Transverse colon (tissue), 4 donors: ENCODE measurements at regions not wholly inside any gene's neighbourhood (a gene's known extent, or its start where the extent isn't known, plus 50 kb on each side); places are given as distances from the start of the nearest gene placed in this dataset.

Experiments
- DNase-seq: peaks from one replicate; pipeline ENCODE4 v3.0.0-alpha.2; 2019
- H3K27ac ChIP-seq, 4 donors: fragments of 200-600 bp; sonication (generic); 2 replicates each; pipeline ENCODE4 v1.5.1; 2016 to 2018; ENCODE audit warnings: inconsistent platforms in 4 of 4
- H3K27me3 ChIP-seq: fragments of 200-600 bp; sonication (generic); 2 replicates; pipeline ENCODE4 v1.5.1; 2017; ENCODE audit warnings: inconsistent platforms
- H3K36me3 ChIP-seq, 4 donors: fragments of 200-600 bp; sonication (generic); 2 replicates each; pipeline ENCODE4 v1.5.1; 2017 to 2019; ENCODE audit warnings: inconsistent platforms in 4 of 4
- H3K4me1 ChIP-seq, 4 donors: fragments of 200-600 bp; sonication (generic); 2 replicates each; pipeline ENCODE4 v1.5.1; 2017 to 2020; ENCODE audit warnings: inconsistent platforms in 4 of 4
- H3K4me3 ChIP-seq, 4 donors: fragments of 200-600 bp; sonication (generic); 1 replicate in 1 of 4; 2 replicates in 3 of 4; pipeline versions ENCODE4 v1.5.1 to v1.6.1; 2017 to 2019; ENCODE audit warnings: inconsistent platforms in 4 of 4
- H3K9me3 ChIP-seq, 2 donors: fragments of 200-600 bp; sonication (generic); 2 replicates each; pipeline ENCODE4 v1.5.1; 2017 to 2019; ENCODE audit warnings: inconsistent platforms in 2 of 2
- CTCF ChIP-seq, 5 experiments: fragments of 200-600 bp in 3 of 5; fragments of 450-650 bp in 2 of 5; sonication (generic) in 3 of 5; IDR thresholded peaks; 1 replicate in 2 of 5; 2 replicates in 3 of 5; pipeline ENCODE4 v1.5.1; 2016 to 2017; ENCODE audit warnings: antibody characterized with exemption in 5 of 5, inconsistent platforms in 3 of 5, mild to moderate bottlenecking in 2 of 5, moderate library complexity in 1 of 5
- EP300 ChIP-seq: sonication (generic); formaldehyde crosslinking; IDR thresholded peaks from one replicate; pipeline ENCODE4 v1.6.1; 2017; ENCODE audit warnings: antibody characterized with exemption, low read depth
- POLR2A ChIP-seq: fragments of 450-650 bp; IDR thresholded peaks from one replicate; pipeline ENCODE4 v1.6.1; 2016; ENCODE audit warnings: antibody characterized with exemption, mild to moderate bottlenecking, moderate library complexity
- POLR2AphosphoS5 ChIP-seq, 3 donors: sonication (generic); formaldehyde crosslinking; IDR thresholded peaks; one replicate each; pipeline ENCODE4 v1.6.1; 2016; ENCODE audit warnings: antibody characterized with exemption in 3 of 3
- WGBS, 2 donors: methylation state at CpG; one replicate each; pipeline ENCODE4 v1.1.5; 2018; ENCODE audit warnings: low coverage in 1 of 2; 5-methylcytosine and 5-hydroxymethylcytosine counted together
- in situ Hi-C, 4 donors: fragments of 200-750 bp; cut with MboI; loops; one replicate each; pipeline versions ENCODE4 v1.15.0 to v1.15.1; 2017; ENCODE audit warnings: low sequenced_read_pairs in 3 of 4, low pct_ligation_motif_present in 1 of 4, low pct_unique_long_range_greater_than_20kb in 1 of 4
- intact Hi-C: fragments of 100-400 bp; cut with DNase I; formaldehyde crosslinking; loops from one replicate; pipeline ENCODE4 v1.15.1; 2023; ENCODE audit warnings: low total_unique reads

GRCh38 chr18:4641771-4642368 is 186.8 kb upstream of the DLGAP1 start:
- Histone ChIP-seq H3K4me3 (no peak overlapping the region), H3K27me3 (no peaks in the 10 kb centered on the region), H3K9me3 (no peaks in the 10 kb centered on the region), H3K36me3 (no peaks in the 10 kb centered on the region), H3K27ac (no peak overlapping the region), H3K4me1 (no peaks in the 10 kb centered on the region)
- no peak for TF ChIP-seq EP300
- TF ChIP-seq POLR2AphosphoS5 (IDR thresholded peaks at IDR 0.05), result no peak
- TF ChIP-seq CTCF (IDR thresholded peaks at IDR 0.05), result no peak
- no peak for TF ChIP-seq POLR2A
- intact Hi-C loops (no loop called here), in situ Hi-C loops (no loop called here)
- DNase-seq, result no peak
- 75 to 83% methylated on average over 2 to 5 of the region's 5 CpGs for WGBS, 2 donors

GRCh38 chr18:4640349-4641012 is 185.4 kb upstream of the DLGAP1 start:
- TF ChIP-seq POLR2A (no peak), CTCF (IDR thresholded peaks at IDR 0.05) (no peak), EP300 (no peak), POLR2AphosphoS5 (IDR thresholded peaks at IDR 0.05) (no peak)
- in situ Hi-C loops (no loop called here), intact Hi-C loops (no loop called here)
- no peak for DNase-seq
- no peak overlapping the region for H3K27ac ChIP-seq
- no peaks in the 10 kb centered on the region for H3K27me3 ChIP-seq
- H3K4me3 ChIP-seq, result no peak overlapping the region
- no peaks in the 10 kb centered on the region for H3K9me3 ChIP-seq
- 66 to 68% methylated on average over 3 of the region's 3 CpGs for WGBS, 2 donors
- H3K36me3 ChIP-seq, result no peaks in the 10 kb centered on the region
- no peaks in the 10 kb centered on the region for H3K4me1 ChIP-seq

GRCh38 chr18:4639628-4640310 is 184.7 kb upstream of the DLGAP1 start:
- Histone ChIP-seq H3K36me3 (no peaks in the 10 kb centered on the region), H3K4me3 (no peak overlapping the region), H3K27ac (no peak overlapping the region), H3K27me3 (no peaks in the 10 kb centered on the region), H3K4me1 (no peaks in the 10 kb centered on the region), H3K9me3 (no peaks in the 10 kb centered on the region)
- WGBS, 2 donors, result 44 to 62% methylated on average over 6 of the region's 6 CpGs
- intact Hi-C loops, result no loop called here
- in situ Hi-C loops, result no loop called here
- TF ChIP-seq POLR2AphosphoS5 (IDR thresholded peaks at IDR 0.05) (no peak), CTCF (IDR thresholded peaks at IDR 0.05) (no peak), EP300 (no peak), POLR2A (no peak)
- DNase-seq, result no peak

- DNase-seq, result no peak
- intact Hi-C loops, result no loop called here
- Histone ChIP-seq H3K4me3 (no peak overlapping the region), H3K27ac (no peak overlapping the region), H3K4me1 (no peaks in the 10 kb centered on the region), H3K27me3 (no peaks in the 10 kb centered on the region), H3K9me3 (peaks cover 0 to 3% of the 10 kb centered on the region in 2 donors), H3K36me3 (no peaks in the 10 kb centered on the region)
- WGBS, 2 donors, result 90 to 96% methylated on average over 6 of the region's 6 CpGs
- in situ Hi-C loops, result no loop called here
- no peak for TF ChIP-seq POLR2A
- TF ChIP-seq CTCF (IDR thresholded peaks at IDR 0.05), result no peak
- no peak for TF ChIP-seq EP300
- no peak for TF ChIP-seq POLR2AphosphoS5 (IDR thresholded peaks at IDR 0.05)
These were observed 183.6 kb upstream of the DLGAP1 start for GRCh38 chr18:4638680-4639079.
